Left ventricle myocardium inferior (tissue), 1 donor: ENCODE measurements at regions not wholly inside any gene's neighbourhood (a gene's known extent, or its start where the extent isn't known, plus 50 kb on each side); places are given as distances from the start of the nearest gene placed in this dataset.
"Not testable (repeated sequence)": the region's sequence is repeated elsewhere in the genome, so short reads cannot be mapped to it uniquely, and the experiment has no call there.

ENCODE experiments used
- DNase-seq: peaks from one replicate; pipeline ENCODE4 v3.0.0-alpha.2; 2020
- H3K27ac ChIP-seq: fragments of 200-600 bp; replicated peaks from 2 replicates; pipeline ENCODE4 v1.8.0; 2021
- H3K27me3 ChIP-seq: fragments of 200-600 bp; 2 replicates; pipeline ENCODE4 v1.8.0; 2021; ENCODE audit warnings: low read depth
- H3K36me3 ChIP-seq: fragments of 200-600 bp; 2 replicates; pipeline ENCODE4 v1.8.0; 2021
- H3K4me1 ChIP-seq: fragments of 200-600 bp; 2 replicates; pipeline ENCODE4 v1.8.0; 2021
- H3K4me3 ChIP-seq: fragments of 200-600 bp; 2 replicates; pipeline ENCODE4 v1.8.0; 2021; ENCODE audit warnings: mild to moderate bottlenecking, moderate library complexity
- H3K9me3 ChIP-seq: fragments of 200-600 bp; replicated peaks from 2 replicates; pipeline ENCODE4 v1.8.0; 2021
- CTCF ChIP-seq: fragments of 200-600 bp; IDR thresholded peaks from 2 replicates; pipeline ENCODE4 v1.8.0; 2021; ENCODE audit warnings: antibody characterized with exemption, mild to moderate bottlenecking, borderline replicate concordance
- intact Hi-C: fragments of 100-400 bp; cut with micrococcal nuclease; formaldehyde crosslinking; loops from one replicate; pipeline ENCODE4 v1.11.0; 2022
- donor health status: DM: no; HTN: yes; CAD: no; lungs with severe emphysema.

GRCh38 chr19:29880498-29881081 lies 61.4 kb upstream of the URI1 start:
- DNase-seq: no peak
- Histone ChIP-seq H3K4me3 (no peak overlapping the region), H3K4me1 (peaks cover 4% of the 10 kb centered on the region), H3K9me3 (no peaks in the 10 kb centered on the region), H3K36me3 (no peaks in the 10 kb centered on the region), H3K27me3 (peaks cover 74% of the 10 kb centered on the region), H3K27ac (no peak overlapping the region)
- no peak for TF ChIP-seq CTCF
- intact Hi-C loops: no loop called here

- DNase-seq: no peak
- H3K27me3 ChIP-seq: peaks cover 73% of the 10 kb centered on the region
- H3K27ac ChIP-seq: no peak overlapping the region
- no peak overlapping the region for H3K4me3 ChIP-seq
- H3K4me1 ChIP-seq: no peaks in the 10 kb centered on the region
- intact Hi-C loops: no loop called here
- no peak for TF ChIP-seq CTCF
- no peaks in the 10 kb centered on the region for H3K9me3 ChIP-seq
- no peaks in the 10 kb centered on the region for H3K36me3 ChIP-seq
Observed at GRCh38 chr19:29881386-29881785, 60.7 kb upstream of the URI1 start.

GRCh38 chr19:29882719-29883105 lies 59.3 kb upstream of the URI1 start:
- no peak for TF ChIP-seq CTCF
- intact Hi-C loops: no loop called here
- H3K4me1 ChIP-seq: peaks cover 6% of the 10 kb centered on the region

GRCh38 chr19:29884044-29884443 lies 58.0 kb upstream of the URI1 start:
- H3K4me3 ChIP-seq: no peak overlapping the region
- no peak for TF ChIP-seq CTCF
- intact Hi-C loops: no loop called here
- H3K27ac ChIP-seq: no peak overlapping the region
- H3K36me3 ChIP-seq: no peaks in the 10 kb centered on the region
- no peak for DNase-seq
- H3K4me1 ChIP-seq: peaks cover 8% of the 10 kb centered on the region
- H3K27me3 ChIP-seq: peaks cover 62% of the 10 kb centered on the region
- no peaks in the 10 kb centered on the region for H3K9me3 ChIP-seq

More at GRCh38 chr19:29882719-29883105, 59.3 kb upstream of the URI1 start:
- no peaks in the 10 kb centered on the region for H3K9me3 ChIP-seq
- no peak overlapping the region for H3K27ac ChIP-seq
- H3K4me3 ChIP-seq: no peak overlapping the region
- no peak for DNase-seq
- no peaks in the 10 kb centered on the region for H3K36me3 ChIP-seq
- peaks cover 68% of the 10 kb centered on the region for H3K27me3 ChIP-seq

GRCh38 chr19:29884466-29884865 lies 57.6 kb upstream of the URI1 start:
- no peak overlapping the region for H3K27ac ChIP-seq
- no peak for TF ChIP-seq CTCF
- H3K4me3 ChIP-seq: no peak overlapping the region
- H3K27me3 ChIP-seq: peaks cover 58% of the 10 kb centered on the region
- DNase-seq: no peak
- peaks cover 8% of the 10 kb centered on the region for H3K4me1 ChIP-seq
- no peaks in the 10 kb centered on the region for H3K9me3 ChIP-seq
- intact Hi-C loops: no loop called here
- no peaks in the 10 kb centered on the region for H3K36me3 ChIP-seq

GRCh38 chr19:29886106-29886505 lies 55.9 kb upstream of the URI1 start:
- intact Hi-C loops, DNase-seq, H3K4me1 ChIP-seq, H3K36me3 ChIP-seq, H3K9me3 ChIP-seq, H3K4me3 ChIP-seq, H3K27ac ChIP-seq: not testable (repeated sequence)
- H3K27me3 ChIP-seq: peaks cover 42% of the 10 kb centered on the region
